H1 (cell line): ENCODE measurements at regions not wholly inside any gene's neighbourhood (a gene's known extent, or its start where the extent isn't known, plus 50 kb on each side); places are given as distances from the start of the nearest gene placed in this dataset.

Experiments
- ASH2L ChIP-seq: fragments of 200-600, 300-600 bp; sonication (generic); IDR thresholded peaks from one replicate; pipeline ENCODE4 v1.7.1; 2017; ENCODE audit warnings: low read length
- KDM1A ChIP-seq: fragments of 200-600, 300-600 bp; sonication (generic); IDR thresholded peaks from 2 replicates; pipeline ENCODE4 v1.7.1; 2016; ENCODE audit warnings: mild to moderate bottlenecking, low read length, borderline replicate concordance
- MAFK ChIP-seq: IDR thresholded peaks from 2 replicates; pipeline ENCODE4 v1.6.1; 2012; ENCODE audit warnings: low read depth, mild to moderate bottlenecking, improper control_type of control experiment, low read length
- NRF1 ChIP-seq: IDR thresholded peaks from 2 replicates; pipeline ENCODE4 v1.6.1; 2011; ENCODE audit warnings: mild to moderate bottlenecking, low read depth, low read length, improper control_type of control experiment
- POLR2A ChIP-seq, 2 experiments: IDR thresholded peaks; 1 replicate in 1 of 2; 2 replicates in 1 of 2; pipeline ENCODE4 v1.6.1; 2011; ENCODE audit warnings: low read depth in 2 of 2, low read length in 2 of 2, mild to moderate bottlenecking in 2 of 2; ENCODE audit errors: control extremely low read depth in 1 of 2
- POLR2AphosphoS5 ChIP-seq: IDR thresholded peaks from 2 replicates; pipeline ENCODE4 v1.6.1; 2011; ENCODE audit warnings: low read depth, low read length
- RXRA ChIP-seq: IDR thresholded peaks from 2 replicates; pipeline ENCODE4 v1.6.1; 2011; ENCODE audit warnings: low read depth, mild to moderate bottlenecking, low read length, moderate library complexity; ENCODE audit not compliant: insufficient read depth
- SIX5 ChIP-seq: IDR thresholded peaks from 2 replicates; pipeline ENCODE4 v1.6.1; 2011; ENCODE audit warnings: mild to moderate bottlenecking, low read depth, low read length
- ZNF274 ChIP-seq: IDR thresholded peaks from 2 replicates; pipeline ENCODE4 v1.7.0; 2012; ENCODE audit warnings: low read length, borderline replicate concordance; ENCODE audit errors: extremely low read depth
- TF ChIP-seq, protein P1 (sequence below), 3 experiments: IDR thresholded peaks; 1 replicate in 2 of 3; 2 replicates in 1 of 3; pipeline versions ENCODE4 v1.5.1 to v1.6.1; 2011; ENCODE audit warnings: low read length in 3 of 3, mild to moderate bottlenecking in 3 of 3, inconsistent platforms in 2 of 3, low read depth in 1 of 3, moderate library complexity in 1 of 3; ENCODE audit not compliant: insufficient read depth in 1 of 3; ENCODE audit errors: control extremely low read depth in 1 of 3

DNA sequence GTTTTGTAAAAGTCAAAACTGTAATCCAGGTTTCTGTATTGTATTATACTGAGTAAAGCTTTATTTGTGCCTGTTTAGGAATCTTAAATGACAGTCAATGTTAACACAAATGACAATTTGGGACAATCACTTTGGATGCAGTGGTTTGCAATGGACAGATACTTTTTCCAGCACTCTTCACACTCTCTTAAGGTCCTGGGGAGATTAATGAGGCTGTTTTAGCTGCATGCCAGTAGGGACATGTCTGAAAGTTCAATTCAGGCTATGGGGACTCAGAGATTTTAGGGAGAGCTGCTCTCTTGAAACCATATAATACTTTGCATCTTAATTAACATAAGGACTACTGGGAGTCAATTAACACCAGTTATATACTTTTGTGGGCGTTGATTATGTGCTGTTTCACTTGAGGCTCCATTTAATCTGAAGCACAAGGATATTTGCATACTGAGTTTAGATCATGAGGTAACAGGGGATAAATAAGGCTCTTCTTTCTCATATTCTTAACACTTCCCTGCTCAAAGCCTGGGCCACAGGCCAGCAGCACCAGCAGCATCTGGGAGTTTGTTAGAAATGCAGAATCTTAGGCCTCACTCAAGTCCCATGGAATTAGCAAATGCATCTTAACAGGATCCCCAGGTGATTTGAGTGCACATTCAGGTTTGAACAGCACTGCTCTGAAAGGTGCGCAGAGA, 972.8 kb downstream of the PLOD2 start:
- TF ChIP-seq, protein P1, sequence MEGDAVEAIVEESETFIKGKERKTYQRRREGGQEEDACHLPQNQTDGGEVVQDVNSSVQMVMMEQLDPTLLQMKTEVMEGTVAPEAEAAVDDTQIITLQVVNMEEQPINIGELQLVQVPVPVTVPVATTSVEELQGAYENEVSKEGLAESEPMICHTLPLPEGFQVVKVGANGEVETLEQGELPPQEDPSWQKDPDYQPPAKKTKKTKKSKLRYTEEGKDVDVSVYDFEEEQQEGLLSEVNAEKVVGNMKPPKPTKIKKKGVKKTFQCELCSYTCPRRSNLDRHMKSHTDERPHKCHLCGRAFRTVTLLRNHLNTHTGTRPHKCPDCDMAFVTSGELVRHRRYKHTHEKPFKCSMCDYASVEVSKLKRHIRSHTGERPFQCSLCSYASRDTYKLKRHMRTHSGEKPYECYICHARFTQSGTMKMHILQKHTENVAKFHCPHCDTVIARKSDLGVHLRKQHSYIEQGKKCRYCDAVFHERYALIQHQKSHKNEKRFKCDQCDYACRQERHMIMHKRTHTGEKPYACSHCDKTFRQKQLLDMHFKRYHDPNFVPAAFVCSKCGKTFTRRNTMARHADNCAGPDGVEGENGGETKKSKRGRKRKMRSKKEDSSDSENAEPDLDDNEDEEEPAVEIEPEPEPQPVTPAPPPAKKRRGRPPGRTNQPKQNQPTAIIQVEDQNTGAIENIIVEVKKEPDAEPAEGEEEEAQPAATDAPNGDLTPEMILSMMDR (IDR thresholded peaks at IDR 0.05; ENCODE audit: control extremely low read depth in 1 of 3, insufficient read depth in 1 of 3, low read depth in 1 of 3, low read length in 3 of 3), result no peak
- no peak for TF ChIP-seq POLR2A (IDR thresholded peaks at IDR 0.05; ENCODE audit: control extremely low read depth in 1 of 2, low read depth in 2 of 2, low read length in 2 of 2)
- TF ChIP-seq POLR2AphosphoS5, result no peak
- TF ChIP-seq MAFK, result no peak
- no peak for TF ChIP-seq SIX5
- no peak for TF ChIP-seq NRF1
- no peak for TF ChIP-seq KDM1A
- no peak for TF ChIP-seq ASH2L
- no peak for TF ChIP-seq ZNF274
- no peak for TF ChIP-seq RXRA
